A549 (cell line): ENCODE measurements at regions not wholly inside any gene's neighbourhood (a gene's known extent, or its start where the extent isn't known, plus 50 kb on each side); places are given as distances from the start of the nearest gene placed in this dataset.
"Not testable (repeated sequence)": the region's sequence is repeated elsewhere in the genome, so short reads cannot be mapped to it uniquely, and the experiment has no call there.

Source experiments
- CHD2 ChIP-seq: fragments of 150-350 bp; IDR thresholded peaks from 2 replicates; pipeline ENCODE4 v1.6.1; 2014; ENCODE audit warnings: low read length; ENCODE audit not compliant: partially characterized antibody
- JUN ChIP-seq, 2 experiments: fragments of >200 bp; sonication (Bioruptor Twin); formaldehyde crosslinking; IDR thresholded peaks; 2 replicates in 1 of 2; 3 replicates in 1 of 2; pipeline ENCODE4 v1.6.1; 2016 to 2017
- KDM5A ChIP-seq: fragments of 200-600 bp; sonication (generic); IDR thresholded peaks from 2 replicates; pipeline ENCODE4 v1.6.1; 2016; ENCODE audit warnings: antibody characterized with exemption, mild to moderate bottlenecking
- POLR2A ChIP-seq: IDR thresholded peaks from 2 replicates; pipeline ENCODE4 v1.6.1; 2012; ENCODE audit warnings: mild to moderate bottlenecking, low read length
- TF ChIP-seq, protein P1 (sequence below): fragments of >200 bp; sonication (Bioruptor Twin); formaldehyde crosslinking; IDR thresholded peaks from 3 replicates; pipeline ENCODE4 v1.5.1; 2016
- TF ChIP-seq, protein P2 (sequence below): fragments of 250-450 bp; sonication (Bioruptor Pico); IDR thresholded peaks from 2 replicates; pipeline ENCODE4 v1.5.0; 2021; ENCODE audit warnings: mild to moderate bottlenecking, moderate library complexity, borderline replicate concordance
- TF ChIP-seq, protein P3 (sequence below): IDR thresholded peaks from 2 replicates; pipeline ENCODE4 v1.6.1; 2012

DNA sequence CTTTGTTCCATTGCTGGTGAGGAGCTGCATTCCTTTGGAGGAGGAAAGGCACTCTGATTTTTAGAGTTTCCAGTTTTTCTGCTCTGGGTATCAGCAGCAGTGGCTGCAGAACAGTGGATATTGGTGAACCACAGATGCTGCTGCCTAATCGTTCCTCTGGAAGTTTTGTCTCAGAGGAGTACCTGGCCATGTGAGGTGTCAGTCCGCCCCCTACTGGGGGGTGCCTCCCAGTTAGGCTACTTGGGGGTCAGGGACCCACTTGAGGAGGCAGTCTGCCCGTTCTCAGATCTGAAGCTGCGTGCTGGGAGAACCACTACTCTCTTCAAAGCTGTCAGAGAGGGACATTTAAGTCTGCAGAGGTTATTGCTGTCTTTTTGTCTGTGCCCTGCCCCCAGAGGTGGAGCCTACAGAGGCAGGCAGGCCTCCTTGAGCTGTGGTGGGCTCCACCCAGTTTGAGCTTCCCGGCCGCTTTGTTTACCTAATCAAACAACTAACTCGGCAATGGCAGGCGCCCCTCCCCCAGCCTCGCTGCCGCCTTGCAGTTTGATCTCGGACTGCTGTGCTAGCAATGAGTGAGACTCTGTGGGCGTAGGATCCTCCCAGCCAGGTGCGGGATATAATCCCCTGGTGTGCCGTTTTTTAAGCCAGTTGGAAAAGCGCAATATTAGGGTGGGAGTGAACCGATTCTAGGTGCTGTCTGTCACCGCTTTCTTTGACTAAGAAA, 467.3 kb upstream of the TBL1XR1 start:
- TF ChIP-seq, protein P1, sequence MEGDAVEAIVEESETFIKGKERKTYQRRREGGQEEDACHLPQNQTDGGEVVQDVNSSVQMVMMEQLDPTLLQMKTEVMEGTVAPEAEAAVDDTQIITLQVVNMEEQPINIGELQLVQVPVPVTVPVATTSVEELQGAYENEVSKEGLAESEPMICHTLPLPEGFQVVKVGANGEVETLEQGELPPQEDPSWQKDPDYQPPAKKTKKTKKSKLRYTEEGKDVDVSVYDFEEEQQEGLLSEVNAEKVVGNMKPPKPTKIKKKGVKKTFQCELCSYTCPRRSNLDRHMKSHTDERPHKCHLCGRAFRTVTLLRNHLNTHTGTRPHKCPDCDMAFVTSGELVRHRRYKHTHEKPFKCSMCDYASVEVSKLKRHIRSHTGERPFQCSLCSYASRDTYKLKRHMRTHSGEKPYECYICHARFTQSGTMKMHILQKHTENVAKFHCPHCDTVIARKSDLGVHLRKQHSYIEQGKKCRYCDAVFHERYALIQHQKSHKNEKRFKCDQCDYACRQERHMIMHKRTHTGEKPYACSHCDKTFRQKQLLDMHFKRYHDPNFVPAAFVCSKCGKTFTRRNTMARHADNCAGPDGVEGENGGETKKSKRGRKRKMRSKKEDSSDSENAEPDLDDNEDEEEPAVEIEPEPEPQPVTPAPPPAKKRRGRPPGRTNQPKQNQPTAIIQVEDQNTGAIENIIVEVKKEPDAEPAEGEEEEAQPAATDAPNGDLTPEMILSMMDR = not testable (repeated sequence)
- not testable (repeated sequence) for TF ChIP-seq CHD2; POLR2A; KDM5A; JUN (IDR thresholded peaks at IDR 0.05)
- TF ChIP-seq, protein P2, sequence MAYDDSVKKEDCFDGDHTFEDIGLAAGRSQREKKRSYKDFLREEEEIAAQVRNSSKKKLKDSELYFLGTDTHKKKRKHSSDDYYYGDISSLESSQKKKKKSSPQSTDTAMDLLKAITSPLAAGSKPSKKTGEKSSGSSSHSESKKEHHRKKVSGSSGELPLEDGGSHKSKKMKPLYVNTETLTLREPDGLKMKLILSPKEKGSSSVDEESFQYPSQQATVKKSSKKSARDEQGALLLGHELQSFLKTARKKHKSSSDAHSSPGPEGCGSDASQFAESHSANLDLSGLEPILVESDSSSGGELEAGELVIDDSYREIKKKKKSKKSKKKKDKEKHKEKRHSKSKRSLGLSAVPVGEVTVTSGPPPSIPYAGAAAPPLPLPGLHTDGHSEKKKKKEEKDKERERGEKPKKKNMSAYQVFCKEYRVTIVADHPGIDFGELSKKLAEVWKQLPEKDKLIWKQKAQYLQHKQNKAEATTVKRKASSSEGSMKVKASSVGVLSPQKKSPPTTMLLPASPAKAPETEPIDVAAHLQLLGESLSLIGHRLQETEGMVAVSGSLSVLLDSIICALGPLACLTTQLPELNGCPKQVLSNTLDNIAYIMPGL (CRISPR knock-in tag) = not testable (repeated sequence)
- TF ChIP-seq, protein P3, sequence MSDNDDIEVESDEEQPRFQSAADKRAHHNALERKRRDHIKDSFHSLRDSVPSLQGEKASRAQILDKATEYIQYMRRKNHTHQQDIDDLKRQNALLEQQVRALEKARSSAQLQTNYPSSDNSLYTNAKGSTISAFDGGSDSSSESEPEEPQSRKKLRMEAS = not testable (repeated sequence)
